GM12892 (cell line): ENCODE measurements at regions not wholly inside any gene's neighbourhood (a gene's known extent, or its start where the extent isn't known, plus 50 kb on each side); places are given as distances from the start of the nearest gene placed in this dataset.

ENCODE experiments used
- POLR2A ChIP-seq: IDR thresholded peaks from 2 replicates; pipeline ENCODE4 v1.6.1; 2011; ENCODE audit warnings: low read depth, low read length, control low read depth
- POLR2AphosphoS5 ChIP-seq: IDR thresholded peaks from 2 replicates; pipeline ENCODE4 v1.6.1; 2011; ENCODE audit warnings: low read depth, low read length, control low read depth

GRCh38 chr4:12221031-12221430, 792.3 kb upstream of the HS3ST1 start:
- no peak for TF ChIP-seq POLR2AphosphoS5
- TF ChIP-seq POLR2A = no peak
